ENCODE measurements at regions not wholly inside any gene's neighbourhood (a gene's known extent, or its start where the extent isn't known, plus 50 kb on each side); places are given as distances from the start of the nearest gene placed in this dataset.
"Not testable (repeated sequence)": the region's sequence is repeated elsewhere in the genome, so short reads cannot be mapped to it uniquely, and the experiment has no call there.

- intact Hi-C loops (cut with DNase I; ENCODE audit: low total_unique reads), result no loop called here
- no peak for DNase-seq
Measured at GRCh38 chr2:58700591-58700990, 459.5 kb upstream of the FANCL start.

GRCh38 chr2:58699411-58699810, 458.3 kb upstream of the FANCL start:
- Histone ChIP-seq H3K4me3 (no peak overlapping the region), H3K27me3 (no peaks in the 10 kb centered on the region), H3K27ac (no peak overlapping the region), H3K4me1 (no peaks in the 10 kb centered on the region), H3K9me3 (no peaks in the 10 kb centered on the region), H3K36me3 (no peaks in the 10 kb centered on the region)
- no peak for DNase-seq
- intact Hi-C loops (cut with DNase I; ENCODE audit: low total_unique reads), result no loop called here
- TF ChIP-seq POLR2A (IDR thresholded peaks at IDR 0.05) (no peak), CTCF (IDR thresholded peaks at IDR 0.05) (no peak)

More at GRCh38 chr2:58700591-58700990, 459.5 kb upstream of the FANCL start:
- Histone ChIP-seq H3K4me3 (no peak overlapping the region), H3K27me3 (no peaks in the 10 kb centered on the region), H3K27ac (no peak overlapping the region), H3K36me3 (no peaks in the 10 kb centered on the region), H3K4me1 (no peaks in the 10 kb centered on the region), H3K9me3 (no peaks in the 10 kb centered on the region)
- TF ChIP-seq POLR2A (IDR thresholded peaks at IDR 0.05) (no peak), CTCF (IDR thresholded peaks at IDR 0.05) (no peak)

- intact Hi-C loops (cut with DNase I; ENCODE audit: low total_unique reads), result no loop called here
- H3K27ac ChIP-seq, result no peak overlapping the region
- DNase-seq, result no peak
- no peak overlapping the region for H3K4me3 ChIP-seq
- H3K4me1 ChIP-seq, result no peaks in the 10 kb centered on the region
- no peak for TF ChIP-seq POLR2A (IDR thresholded peaks at IDR 0.05)
- TF ChIP-seq CTCF (IDR thresholded peaks at IDR 0.05), result no peak
- no peaks in the 10 kb centered on the region for H3K27me3 ChIP-seq
- no peaks in the 10 kb centered on the region for H3K9me3 ChIP-seq
- H3K36me3 ChIP-seq, result no peaks in the 10 kb centered on the region
Measured at GRCh38 chr2:58698620-58699019, 457.5 kb upstream of the FANCL start.

GRCh38 chr2:58694114-58694513, 453.0 kb upstream of the FANCL start:
- H3K4me3 ChIP-seq; H3K4me1 ChIP-seq; H3K27me3 ChIP-seq; H3K27ac ChIP-seq; H3K9me3 ChIP-seq; H3K36me3 ChIP-seq; DNase-seq; intact Hi-C loops (cut with DNase I; ENCODE audit: low total_unique reads): not testable (repeated sequence)

- DNase-seq; H3K27me3 ChIP-seq; H3K36me3 ChIP-seq; intact Hi-C loops (cut with DNase I; ENCODE audit: low total_unique reads); H3K4me3 ChIP-seq; H3K4me1 ChIP-seq; H3K9me3 ChIP-seq; H3K27ac ChIP-seq: not testable (repeated sequence)
Measured at GRCh38 chr2:58691041-58691440, 449.9 kb upstream of the FANCL start.

GRCh38 chr2:58688813-58689212, 447.7 kb upstream of the FANCL start:
- Histone ChIP-seq H3K4me3 (no peak overlapping the region), H3K27ac (no peak overlapping the region), H3K36me3 (no peaks in the 10 kb centered on the region), H3K27me3 (no peaks in the 10 kb centered on the region), H3K9me3 (no peaks in the 10 kb centered on the region), H3K4me1 (no peaks in the 10 kb centered on the region)
- DNase-seq, result no peak
- TF ChIP-seq CTCF (IDR thresholded peaks at IDR 0.05) (no peak), POLR2A (IDR thresholded peaks at IDR 0.05) (no peak)
- intact Hi-C loops (cut with DNase I; ENCODE audit: low total_unique reads), result no loop called here
